Iris pigment epithelial cell (primary cell): ENCODE measurements at regions not wholly inside any gene's neighbourhood (a gene's known extent, or its start where the extent isn't known, plus 50 kb on each side); places are given as distances from the start of the nearest gene placed in this dataset.
A peak's percentile ranks its signal among the peaks of the same experiment; 100 is the strongest.

Experiments
- DNase-seq: peaks from one replicate; pipeline ENCODE4 v3.0.0-alpha.2; 2011; ENCODE audit warnings: low read depth

- DNase-seq = no peak
Observed at GRCh38 chr12:105805730-105806399, 332.9 kb downstream of the NUAK1 start.

- no peak for DNase-seq
Observed at GRCh38 chr12:105806400-105806770, 332.4 kb downstream of the NUAK1 start.

- DNase-seq = no peak
Observed at GRCh38 chr12:105812366-105812765, 326.4 kb downstream of the NUAK1 start.

GRCh38 chr12:105813201-105813600, 325.6 kb downstream of the NUAK1 start:
- DNase-seq = no peak

- no peak for DNase-seq
Observed at GRCh38 chr12:105814283-105814682, 324.5 kb downstream of the NUAK1 start.

GRCh38 chr12:105819549-105819948, 319.2 kb downstream of the NUAK1 start:
- no peak for DNase-seq

GRCh38 chr12:105820429-105821125, 318.2 kb downstream of the NUAK1 start:
- peak; percentile 81 for DNase-seq

- DNase-seq = peak; percentile 9
Observed at GRCh38 chr12:105822131-105823105, 316.3 kb downstream of the NUAK1 start.

- no peak for DNase-seq
Observed at GRCh38 chr12:105823810-105824209, 314.9 kb downstream of the NUAK1 start.

- DNase-seq = no peak
Observed at GRCh38 chr12:105825141-105825540, 313.6 kb downstream of the NUAK1 start.

GRCh38 chr12:105831372-105831771, 307.4 kb downstream of the NUAK1 start:
- DNase-seq = no peak

- no peak for DNase-seq
Observed at GRCh38 chr12:105832021-105832420, 306.7 kb downstream of the NUAK1 start.

- DNase-seq = no peak
Observed at GRCh38 chr12:105832806-105833205, 305.9 kb downstream of the NUAK1 start.

- DNase-seq = no peak
Observed at GRCh38 chr12:105834496-105834895, 304.3 kb downstream of the NUAK1 start.

- DNase-seq = no peak
Observed at GRCh38 chr12:105835580-105836241, 303.0 kb downstream of the NUAK1 start.

GRCh38 chr12:105836242-105836622, 302.5 kb downstream of the NUAK1 start:
- no peak for DNase-seq

- DNase-seq = no peak
Observed at GRCh38 chr12:105839629-105840127, 299.1 kb downstream of the NUAK1 start.

- no peak for DNase-seq
Observed at GRCh38 chr12:105840384-105840783, 298.4 kb downstream of the NUAK1 start.

- no peak for DNase-seq
Observed at GRCh38 chr12:105841840-105842239, 296.9 kb downstream of the NUAK1 start.

- no peak for DNase-seq
Observed at GRCh38 chr12:105843561-105843960, 295.2 kb downstream of the NUAK1 start.

GRCh38 chr12:105843986-105844760, 294.6 kb downstream of the NUAK1 start:
- DNase-seq = peak; percentile 41
